Spleen (tissue), 7 donors: ENCODE measurements at regions not wholly inside any gene's neighbourhood (a gene's known extent, or its start where the extent isn't known, plus 50 kb on each side); places are given as distances from the start of the nearest gene placed in this dataset.

Experiments used
- CTCF ChIP-seq, 11 experiments: fragments of 200-600 bp in 7 of 11; fragments of 450-650 bp in 4 of 11; sonication (generic) in 4 of 11; IDR thresholded peaks in 8 of 11; conservative IDR thresholded peaks in 3 of 11; 1 replicate in 7 of 11; 2 replicates in 4 of 11; pipeline versions ENCODE4 v1.4.0 to v1.8.0; 2016 to 2021; ENCODE audit warnings: antibody characterized with exemption in 11 of 11, inconsistent platforms in 4 of 11, mild to moderate bottlenecking in 1 of 11
- POLR2A ChIP-seq, 3 donors: fragments of 450-650 bp; IDR thresholded peaks; one replicate each; pipeline ENCODE4 v1.5.1; 2017; ENCODE audit warnings: antibody characterized with exemption in 3 of 3, mild to moderate bottlenecking in 1 of 3
- POLR2AphosphoS5 ChIP-seq, 3 donors: sonication (generic); formaldehyde crosslinking; IDR thresholded peaks; one replicate each; pipeline ENCODE4 v1.5.1; 2017; ENCODE audit warnings: antibody characterized with exemption in 3 of 3
- donor health status: DM: no; HTN: no; CAD: no; lungs with moderate emphysema.
- donor health status: DM: no; HTN: no; CAD: no.
- donor health status: DM: no; HTN: no; CAD: no.

GRCh38 chr20:39528436-39528835 is 566.3 kb downstream of the DHX35 start:
- TF ChIP-seq CTCF (IDR thresholded peaks at IDR 0.05 in 8 of 11, conservative IDR thresholded peaks at IDR 0.05 in 3 of 11) (no peak), POLR2A (IDR thresholded peaks at IDR 0.05) (no peak), POLR2AphosphoS5 (IDR thresholded peaks at IDR 0.05) (no peak)
